Effector memory CD4-positive, alpha-beta T cell (primary cell): ENCODE measurements at regions not wholly inside any gene's neighbourhood (a gene's known extent, or its start where the extent isn't known, plus 50 kb on each side); places are given as distances from the start of the nearest gene placed in this dataset.

Experiments used
- DNase-seq, 3 donors: peaks; one replicate each; pipeline ENCODE4 v3.0.0-alpha.2; 2020
- H3K27ac ChIP-seq: 2 replicates; pipeline ENCODE4 v1.7.0; 2013; ENCODE audit warnings: mild to moderate bottlenecking, low read length, moderate library complexity; ENCODE audit not compliant: insufficient read depth, poor library complexity, severe bottlenecking
- H3K27me3 ChIP-seq: replicated peaks from 2 replicates; pipeline ENCODE4 v1.7.0; 2013; ENCODE audit warnings: mild to moderate bottlenecking, low read length; ENCODE audit not compliant: insufficient read depth, control insufficient read depth, poor library complexity, severe bottlenecking
- H3K36me3 ChIP-seq: 2 replicates; pipeline ENCODE4 v1.7.0; 2013; ENCODE audit warnings: mild to moderate bottlenecking, low read length, moderate library complexity; ENCODE audit not compliant: control insufficient read depth, insufficient read depth
- H3K4me1 ChIP-seq: 2 replicates; pipeline ENCODE4 v1.7.0; 2013; ENCODE audit warnings: low read length, mild to moderate bottlenecking; ENCODE audit not compliant: control insufficient read depth, insufficient read depth, poor library complexity, severe bottlenecking
- H3K4me3 ChIP-seq: 2 replicates; pipeline ENCODE4 v1.7.0; 2013; ENCODE audit warnings: low read length, low read depth, mild to moderate bottlenecking; ENCODE audit not compliant: insufficient read depth, poor library complexity, severe bottlenecking
- H3K9me3 ChIP-seq: 2 replicates; pipeline ENCODE4 v1.7.0; 2013; ENCODE audit warnings: mild to moderate bottlenecking, low read length, moderate library complexity; ENCODE audit not compliant: control insufficient read depth

GRCh38 chr6:92716638-92717037 lies 702.7 kb downstream of the EPHA7 start:
- Histone ChIP-seq H3K9me3 (no peaks in the 10 kb centered on the region), H3K27me3 (no peaks in the 10 kb centered on the region), H3K4me3 (no peak overlapping the region), H3K4me1 (no peaks in the 10 kb centered on the region), H3K27ac (no peak overlapping the region), H3K36me3 (no peaks in the 10 kb centered on the region)
- no peak for DNase-seq

- no peaks in the 10 kb centered on the region for H3K4me1 ChIP-seq
- no peaks in the 10 kb centered on the region for H3K9me3 ChIP-seq
- DNase-seq, result no peak
- no peaks in the 10 kb centered on the region for H3K27me3 ChIP-seq
- H3K27ac ChIP-seq, result no peak overlapping the region
- H3K4me3 ChIP-seq, result no peak overlapping the region
- no peaks in the 10 kb centered on the region for H3K36me3 ChIP-seq
Observed at GRCh38 chr6:92715991-92716390, 703.4 kb downstream of the EPHA7 start.

DNA sequence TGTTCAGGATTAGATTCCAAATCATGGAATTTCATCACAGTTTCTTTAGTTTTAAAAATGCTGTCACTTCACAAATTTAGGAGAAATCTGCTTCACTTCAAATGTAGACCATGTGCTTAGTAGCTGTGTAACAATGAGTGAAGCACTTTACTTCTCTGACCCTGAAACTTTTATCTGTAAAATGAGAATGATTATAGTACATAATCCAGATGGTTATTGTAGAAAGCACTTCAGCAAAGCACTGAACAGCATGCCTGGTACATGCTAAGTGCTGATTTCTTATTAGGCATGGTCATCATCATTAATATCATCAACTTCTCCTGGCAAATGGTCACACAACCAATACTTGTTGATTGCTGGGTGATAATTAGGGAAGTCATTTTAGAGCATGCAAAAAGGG lies 705.0 kb downstream of the EPHA7 start:
- Histone ChIP-seq H3K36me3 (no peaks in the 10 kb centered on the region), H3K4me1 (no peaks in the 10 kb centered on the region), H3K4me3 (no peak overlapping the region), H3K27me3 (no peaks in the 10 kb centered on the region), H3K9me3 (no peaks in the 10 kb centered on the region), H3K27ac (no peak overlapping the region)
- DNase-seq, result no peak

GRCh38 chr6:92710048-92710447 lies 709.3 kb downstream of the EPHA7 start:
- Histone ChIP-seq H3K27ac (no peak overlapping the region), H3K4me3 (no peak overlapping the region), H3K4me1 (no peaks in the 10 kb centered on the region), H3K36me3 (no peaks in the 10 kb centered on the region), H3K27me3 (no peaks in the 10 kb centered on the region), H3K9me3 (no peaks in the 10 kb centered on the region)
- DNase-seq, result no peak

DNA sequence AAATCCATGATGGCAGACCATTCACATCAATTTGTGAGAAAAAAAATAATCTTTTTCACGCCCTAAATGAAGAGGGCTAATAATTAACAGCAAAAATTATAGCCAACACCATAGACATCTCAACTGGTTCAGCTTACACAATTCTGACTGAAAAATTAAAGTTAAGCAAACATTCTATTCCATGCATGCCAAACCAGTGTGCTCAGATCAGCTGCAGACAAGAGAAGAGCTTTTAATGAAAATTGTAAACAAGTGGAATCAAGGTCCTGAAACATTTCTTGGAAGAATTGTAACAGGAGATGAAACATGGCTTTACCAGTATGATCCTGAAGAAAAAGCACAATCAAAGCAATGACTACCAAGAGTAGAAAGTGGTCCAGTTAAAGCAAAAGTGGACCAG lies 710.4 kb downstream of the EPHA7 start:
- Histone ChIP-seq H3K4me3 (no peak overlapping the region), H3K27me3 (no peaks in the 10 kb centered on the region), H3K27ac (no peak overlapping the region), H3K4me1 (no peaks in the 10 kb centered on the region), H3K9me3 (no peaks in the 10 kb centered on the region), H3K36me3 (no peaks in the 10 kb centered on the region)
- no peak for DNase-seq

DNA sequence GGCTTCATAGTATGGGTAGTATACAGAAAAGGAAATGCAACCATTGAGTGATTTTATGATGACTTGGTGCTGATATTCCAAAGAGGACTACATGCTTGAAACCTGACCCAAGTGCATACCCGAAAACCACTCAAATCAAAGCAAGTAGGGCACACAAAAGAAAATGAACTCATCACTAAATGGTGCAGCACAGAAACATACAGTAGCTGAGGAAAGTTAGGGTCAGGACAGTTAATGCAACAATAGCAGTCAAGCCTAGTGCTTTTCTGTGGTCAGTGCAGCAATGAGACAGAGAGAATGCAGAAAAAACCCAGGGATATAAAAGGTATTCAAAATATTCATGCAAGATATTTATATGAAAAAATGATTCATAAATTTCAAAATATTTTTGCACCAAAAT lies 711.1 kb downstream of the EPHA7 start:
- Histone ChIP-seq H3K9me3 (no peaks in the 10 kb centered on the region), H3K27me3 (no peaks in the 10 kb centered on the region), H3K27ac (no peak overlapping the region), H3K36me3 (no peaks in the 10 kb centered on the region), H3K4me3 (no peak overlapping the region), H3K4me1 (no peaks in the 10 kb centered on the region)
- DNase-seq, result no peak

DNA sequence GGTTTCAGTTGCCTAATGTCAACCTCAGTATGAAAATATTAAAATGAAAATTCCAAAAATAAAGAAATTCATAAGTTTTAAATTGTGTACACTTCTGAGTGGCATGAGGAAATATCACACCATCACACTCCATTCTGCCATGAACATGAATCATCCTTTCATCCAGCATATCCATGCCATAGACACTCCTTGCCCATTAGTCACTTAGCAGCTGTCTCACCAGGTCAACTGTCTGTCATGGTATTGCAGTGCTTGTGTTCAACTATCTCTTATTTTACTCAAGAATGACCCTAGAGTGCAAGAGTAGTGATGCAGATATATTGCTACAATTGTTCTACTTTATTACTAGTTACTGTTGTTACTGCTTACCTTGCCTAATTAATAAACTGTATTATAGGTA lies 712.4 kb downstream of the EPHA7 start:
- H3K4me1 ChIP-seq, result no peaks in the 10 kb centered on the region
- no peak overlapping the region for H3K27ac ChIP-seq
- no peak for DNase-seq

DNA sequence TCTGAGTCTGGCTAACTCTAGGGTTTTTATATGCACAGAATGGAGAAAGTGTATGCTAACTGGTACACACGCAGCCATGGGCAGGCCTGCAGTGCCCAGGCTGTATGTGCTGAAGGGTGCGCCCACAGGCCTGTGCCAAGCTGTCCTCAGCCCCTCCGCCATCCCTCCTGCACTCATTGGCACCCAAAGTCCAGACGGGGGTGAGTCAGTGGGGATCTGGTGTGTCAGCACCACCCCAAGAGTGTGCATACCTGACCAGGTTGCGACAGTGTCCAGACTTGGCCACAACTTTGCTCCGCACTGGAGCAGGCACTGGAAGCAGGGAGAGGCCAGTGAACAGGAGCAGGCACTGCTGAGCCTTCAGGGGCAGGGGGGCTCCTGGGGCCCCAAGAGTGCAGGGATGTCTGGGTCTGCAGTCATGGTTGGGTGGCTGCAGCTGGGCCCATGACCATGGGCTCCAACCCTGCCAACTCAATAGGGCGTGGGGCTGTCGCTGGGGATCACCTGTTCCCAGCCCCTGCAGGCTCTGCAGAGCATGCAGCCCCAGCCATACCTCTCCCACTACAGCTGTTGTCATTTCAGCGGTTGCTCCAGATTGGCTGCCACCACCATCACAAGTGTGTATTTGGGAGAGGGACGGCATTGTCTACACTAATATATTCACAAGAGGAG lies 717.8 kb downstream of the EPHA7 start:
- no peaks in the 10 kb centered on the region for H3K9me3 ChIP-seq
- DNase-seq, result no peak
- H3K4me3 ChIP-seq, result no peak overlapping the region
- no peaks in the 10 kb centered on the region for H3K36me3 ChIP-seq
- H3K4me1 ChIP-seq, result no peaks in the 10 kb centered on the region
- no peaks in the 10 kb centered on the region for H3K27me3 ChIP-seq
- H3K27ac ChIP-seq, result no peak overlapping the region

More for the DNA sequence above, 712.4 kb downstream of the EPHA7 start:
- H3K4me3 ChIP-seq, result no peak overlapping the region
- H3K36me3 ChIP-seq, result no peaks in the 10 kb centered on the region
- no peaks in the 10 kb centered on the region for H3K27me3 ChIP-seq
- H3K9me3 ChIP-seq, result no peaks in the 10 kb centered on the region

DNA sequence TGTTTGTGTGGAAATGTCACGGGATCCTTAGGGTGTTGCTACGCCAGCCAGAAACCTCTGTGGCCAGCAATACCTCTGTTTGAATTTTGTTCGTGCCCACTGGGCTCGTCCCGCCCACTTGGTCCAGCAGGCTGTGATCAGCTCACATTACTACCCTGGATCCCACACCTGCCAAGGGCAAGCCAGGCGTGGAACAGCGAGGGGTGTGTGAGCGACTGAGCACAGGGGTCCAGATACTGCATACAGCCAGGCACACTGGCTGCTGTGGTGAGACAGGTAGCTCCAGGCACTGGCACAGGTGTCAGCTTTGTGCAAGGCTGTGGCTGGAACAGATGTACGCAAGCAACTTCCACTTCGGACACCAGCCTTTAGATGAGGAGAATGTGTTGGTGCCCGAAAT lies 718.9 kb downstream of the EPHA7 start:
- no peaks in the 10 kb centered on the region for H3K27me3 ChIP-seq
- DNase-seq, result no peak
- H3K27ac ChIP-seq, result no peak overlapping the region
- no peak overlapping the region for H3K4me3 ChIP-seq
- H3K9me3 ChIP-seq, result no peaks in the 10 kb centered on the region
- H3K36me3 ChIP-seq, result no peaks in the 10 kb centered on the region
- no peaks in the 10 kb centered on the region for H3K4me1 ChIP-seq

- Histone ChIP-seq H3K9me3 (no peaks in the 10 kb centered on the region), H3K36me3 (no peaks in the 10 kb centered on the region), H3K4me1 (no peaks in the 10 kb centered on the region), H3K27me3 (no peaks in the 10 kb centered on the region), H3K4me3 (no peak overlapping the region), H3K27ac (no peak overlapping the region)
- no peak for DNase-seq
Observed at GRCh38 chr6:92690997-92691599, 728.3 kb downstream of the EPHA7 start.
